GM19438 (cell line): ENCODE measurements at regions not wholly inside any gene's neighbourhood (a gene's known extent, or its start where the extent isn't known, plus 50 kb on each side); places are given as distances from the start of the nearest gene placed in this dataset.

Experiments used
- ATAC-seq: cut with Tn5 transposase; IDR thresholded peaks from one replicate; pipeline ENCODE4 v1.9.1; 2021; ENCODE audit warnings: low read depth; ENCODE audit not compliant: unreplicated experiment

- no peak for ATAC-seq
These were observed 255.2 kb downstream of the RAD51AP2 start for GRCh38 chr2:17262854-17263569.

GRCh38 chr2:17259613-17260012 is 258.6 kb downstream of the RAD51AP2 start:
- ATAC-seq: no peak

GRCh38 chr2:17258861-17259260 is 259.4 kb downstream of the RAD51AP2 start:
- ATAC-seq: no peak

- no peak for ATAC-seq
These were observed 260.9 kb downstream of the RAD51AP2 start for GRCh38 chr2:17257189-17257909.

GRCh38 chr2:17255071-17255470 is 263.2 kb downstream of the RAD51AP2 start:
- no peak for ATAC-seq

GRCh38 chr2:17254421-17254820 is 263.8 kb downstream of the RAD51AP2 start:
- no peak for ATAC-seq

GRCh38 chr2:17252258-17252657 is 266.0 kb downstream of the RAD51AP2 start:
- ATAC-seq: no peak

GRCh38 chr2:17251171-17251570 is 267.1 kb downstream of the RAD51AP2 start:
- no peak for ATAC-seq

GRCh38 chr2:17249249-17249648 is 269.0 kb downstream of the RAD51AP2 start:
- no peak for ATAC-seq

- no peak for ATAC-seq
These were observed 272.3 kb downstream of the RAD51AP2 start for GRCh38 chr2:17245906-17246305.

GRCh38 chr2:17242813-17243485 is 275.3 kb downstream of the RAD51AP2 start:
- peak; percentile 77 for ATAC-seq

GRCh38 chr2:17239550-17239949 is 278.7 kb downstream of the RAD51AP2 start:
- ATAC-seq: no peak

- ATAC-seq: no peak
These were observed 283.1 kb downstream of the RAD51AP2 start for GRCh38 chr2:17235167-17235566.

- ATAC-seq: no peak
These were observed 285.3 kb downstream of the RAD51AP2 start for GRCh38 chr2:17232776-17233556.

GRCh38 chr2:17231394-17231965 is 286.8 kb downstream of the RAD51AP2 start:
- no peak for ATAC-seq

GRCh38 chr2:17229414-17229813 is 288.8 kb downstream of the RAD51AP2 start:
- ATAC-seq: no peak

- no peak for ATAC-seq
These were observed 289.8 kb downstream of the RAD51AP2 start for GRCh38 chr2:17228461-17228860.

- no peak for ATAC-seq
These were observed 290.4 kb downstream of the RAD51AP2 start for GRCh38 chr2:17227856-17228255.

GRCh38 chr2:17226941-17227490 is 291.2 kb downstream of the RAD51AP2 start:
- ATAC-seq: no peak

GRCh38 chr2:17223211-17223610 is 295.0 kb downstream of the RAD51AP2 start:
- ATAC-seq: no peak
